Liver (tissue), 7 donors: ENCODE measurements at regions not wholly inside any gene's neighbourhood (a gene's known extent, or its start where the extent isn't known, plus 50 kb on each side); places are given as distances from the start of the nearest gene placed in this dataset.

Experiments used
- DNase-seq: peaks from one replicate; pipeline ENCODE4 v3.0.0-alpha.2; 2017; ENCODE audit warnings: low spot score
- H3K27ac ChIP-seq, 2 donors: one replicate each; pipeline ENCODE4 v1.7.0; 2013; ENCODE audit warnings: inconsistent platforms in 2 of 2, low read length in 2 of 2, control low read depth in 1 of 2, low read depth in 1 of 2, mild to moderate bottlenecking in 1 of 2
- H3K27me3 ChIP-seq, 4 donors: one replicate each; pipeline versions ENCODE4 v1.6.1 to v1.7.0; 2013; ENCODE audit warnings: low read length in 3 of 4, inconsistent platforms in 1 of 4, mild to moderate bottlenecking in 1 of 4, moderate library complexity in 1 of 4; ENCODE audit not compliant: control insufficient read depth in 4 of 4, insufficient read depth in 4 of 4
- H3K36me3 ChIP-seq, 4 donors: one replicate each; pipeline versions ENCODE4 v1.6.1 to v1.7.0; 2013; ENCODE audit warnings: low read length in 3 of 4, mild to moderate bottlenecking in 3 of 4, low read depth in 1 of 4, moderate library complexity in 1 of 4; ENCODE audit not compliant: control insufficient read depth in 4 of 4, insufficient read depth in 3 of 4
- H3K4me1 ChIP-seq, 4 donors: one replicate each; pipeline versions ENCODE4 v1.6.1 to v1.7.0; 2013; ENCODE audit warnings: low read length in 3 of 4, mild to moderate bottlenecking in 3 of 4, moderate library complexity in 1 of 4; ENCODE audit not compliant: control insufficient read depth in 4 of 4, insufficient read depth in 4 of 4
- H3K4me3 ChIP-seq, 3 donors: one replicate each; pipeline versions ENCODE4 v1.6.1 to v1.7.0; 2013; ENCODE audit warnings: low read length in 3 of 3, control low read depth in 1 of 3, low read depth in 1 of 3, mild to moderate bottlenecking in 1 of 3
- H3K9ac ChIP-seq, 2 donors: one replicate each; pipeline ENCODE4 v1.7.0; 2013; ENCODE audit warnings: low read length in 2 of 2, mild to moderate bottlenecking in 2 of 2, moderate library complexity in 2 of 2, control low read depth in 1 of 2, low read depth in 1 of 2
- H3K9me3 ChIP-seq, 4 donors: one replicate each; pipeline versions ENCODE4 v1.6.1 to v1.7.0; 2013; ENCODE audit warnings: low read length in 3 of 4; ENCODE audit not compliant: control insufficient read depth in 4 of 4
- ATF3 ChIP-seq: IDR thresholded peaks from 2 replicates; pipeline ENCODE4 v1.6.1; 2016; ENCODE audit warnings: antibody characterized with exemption
- CTCF ChIP-seq: fragments of 150-350 bp; IDR thresholded peaks from 2 replicates; pipeline ENCODE4 v1.5.1; 2017; ENCODE audit warnings: improper control_type of control experiment, low read depth, low read length; ENCODE audit not compliant: missing input control
- EGR1 ChIP-seq, 2 donors: IDR thresholded peaks; 2 replicates each; pipeline ENCODE4 v1.6.1; 2016 to 2018; ENCODE audit warnings: antibody characterized with exemption in 2 of 2, low read depth in 2 of 2
- FOXA1 ChIP-seq: IDR thresholded peaks from 2 replicates; pipeline ENCODE4 v1.6.1; 2016; ENCODE audit warnings: antibody characterized with exemption
- FOXA2 ChIP-seq: IDR thresholded peaks from 2 replicates; pipeline ENCODE4 v1.6.1; 2016; ENCODE audit warnings: antibody characterized with exemption
- GABPA ChIP-seq, 2 donors: IDR thresholded peaks in 1 of 2; conservative IDR thresholded peaks in 1 of 2; 2 replicates each; pipeline ENCODE4 v1.6.1; 2016; ENCODE audit warnings: antibody characterized with exemption in 2 of 2, mild to moderate bottlenecking in 1 of 2, moderate library complexity in 1 of 2
- HNF4A ChIP-seq, 2 donors: conservative IDR thresholded peaks; 2 replicates each; pipeline ENCODE4 v1.6.1; 2016; ENCODE audit warnings: antibody characterized with exemption in 2 of 2, mild to moderate bottlenecking in 2 of 2
- HNF4G ChIP-seq: IDR thresholded peaks from 2 replicates; pipeline ENCODE4 v1.6.1; 2016; ENCODE audit warnings: antibody characterized with exemption
- JUND ChIP-seq, 2 donors: IDR thresholded peaks; 2 replicates each; pipeline ENCODE4 v1.6.1; 2016; ENCODE audit warnings: antibody characterized with exemption in 2 of 2
- NR2F2 ChIP-seq: IDR thresholded peaks from 2 replicates; pipeline ENCODE4 v1.6.1; 2016; ENCODE audit warnings: antibody characterized with exemption
- RAD21 ChIP-seq, 2 donors: IDR thresholded peaks; 2 replicates each; pipeline ENCODE4 v1.6.1; 2016; ENCODE audit warnings: antibody characterized with exemption in 2 of 2, mild to moderate bottlenecking in 2 of 2
- RXRA ChIP-seq, 2 donors: IDR thresholded peaks; 2 replicates each; pipeline ENCODE4 v1.6.1; 2017 to 2018; ENCODE audit warnings: antibody characterized with exemption in 2 of 2, mild to moderate bottlenecking in 1 of 2
- SP1 ChIP-seq: IDR thresholded peaks from 2 replicates; pipeline ENCODE4 v1.6.1; 2018; ENCODE audit warnings: antibody characterized with exemption, mild to moderate bottlenecking
- YY1 ChIP-seq: IDR thresholded peaks from 2 replicates; pipeline ENCODE4 v1.6.1; 2016; ENCODE audit warnings: antibody characterized with exemption, mild to moderate bottlenecking
- ZBTB33 ChIP-seq: IDR thresholded peaks from 2 replicates; pipeline ENCODE4 v1.6.1; 2016; ENCODE audit warnings: antibody characterized with exemption
- TF ChIP-seq, protein P1 (sequence below): IDR thresholded peaks from 2 replicates; pipeline ENCODE4 v1.6.1; 2016; ENCODE audit warnings: antibody characterized with exemption, mild to moderate bottlenecking
- TF ChIP-seq, protein P2 (sequence below): IDR thresholded peaks from 2 replicates; pipeline ENCODE4 v1.6.1; 2016; ENCODE audit warnings: antibody characterized with exemption
- donor health status: healthy.
- donor health status: healthy.
- donor health status: healthy.
- donor health status: healthy.

- TF ChIP-seq, protein P1, sequence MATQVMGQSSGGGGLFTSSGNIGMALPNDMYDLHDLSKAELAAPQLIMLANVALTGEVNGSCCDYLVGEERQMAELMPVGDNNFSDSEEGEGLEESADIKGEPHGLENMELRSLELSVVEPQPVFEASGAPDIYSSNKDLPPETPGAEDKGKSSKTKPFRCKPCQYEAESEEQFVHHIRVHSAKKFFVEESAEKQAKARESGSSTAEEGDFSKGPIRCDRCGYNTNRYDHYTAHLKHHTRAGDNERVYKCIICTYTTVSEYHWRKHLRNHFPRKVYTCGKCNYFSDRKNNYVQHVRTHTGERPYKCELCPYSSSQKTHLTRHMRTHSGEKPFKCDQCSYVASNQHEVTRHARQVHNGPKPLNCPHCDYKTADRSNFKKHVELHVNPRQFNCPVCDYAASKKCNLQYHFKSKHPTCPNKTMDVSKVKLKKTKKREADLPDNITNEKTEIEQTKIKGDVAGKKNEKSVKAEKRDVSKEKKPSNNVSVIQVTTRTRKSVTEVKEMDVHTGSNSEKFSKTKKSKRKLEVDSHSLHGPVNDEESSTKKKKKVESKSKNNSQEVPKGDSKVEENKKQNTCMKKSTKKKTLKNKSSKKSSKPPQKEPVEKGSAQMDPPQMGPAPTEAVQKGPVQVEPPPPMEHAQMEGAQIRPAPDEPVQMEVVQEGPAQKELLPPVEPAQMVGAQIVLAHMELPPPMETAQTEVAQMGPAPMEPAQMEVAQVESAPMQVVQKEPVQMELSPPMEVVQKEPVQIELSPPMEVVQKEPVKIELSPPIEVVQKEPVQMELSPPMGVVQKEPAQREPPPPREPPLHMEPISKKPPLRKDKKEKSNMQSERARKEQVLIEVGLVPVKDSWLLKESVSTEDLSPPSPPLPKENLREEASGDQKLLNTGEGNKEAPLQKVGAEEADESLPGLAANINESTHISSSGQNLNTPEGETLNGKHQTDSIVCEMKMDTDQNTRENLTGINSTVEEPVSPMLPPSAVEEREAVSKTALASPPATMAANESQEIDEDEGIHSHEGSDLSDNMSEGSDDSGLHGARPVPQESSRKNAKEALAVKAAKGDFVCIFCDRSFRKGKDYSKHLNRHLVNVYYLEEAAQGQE = no peak
- no peak for TF ChIP-seq HNF4G
- TF ChIP-seq GABPA (IDR thresholded peaks at IDR 0.05 in 1 of 2, conservative IDR thresholded peaks at IDR 0.05 in 1 of 2) = no peak
- TF ChIP-seq FOXA1 = no peak
- no peak for TF ChIP-seq RXRA (IDR thresholded peaks at IDR 0.05)
- TF ChIP-seq FOXA2 = no peak
Observed at GRCh38 chr2:200066417-200066816, 111.0 kb downstream of the MAIP1 start (continued).

DNA sequence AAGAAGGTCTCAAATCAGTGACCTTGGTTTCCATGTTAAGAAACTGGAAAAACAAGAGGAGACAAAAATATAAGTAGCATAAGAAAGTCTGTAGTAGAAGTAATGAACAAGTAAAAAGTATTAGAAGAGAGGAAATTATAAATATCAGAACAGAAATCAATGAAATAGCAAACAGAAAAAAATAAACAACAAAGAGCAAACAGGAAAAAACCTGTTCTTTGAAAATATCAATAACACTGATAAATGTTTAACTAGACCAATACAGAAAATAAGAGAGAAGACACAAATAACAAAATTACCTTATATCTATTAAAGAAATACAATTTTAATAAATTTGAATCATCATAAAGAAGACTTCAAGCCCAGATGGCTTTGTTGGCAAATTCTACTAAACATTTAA, 113.3 kb downstream of the MAIP1 start:
- Histone ChIP-seq H3K9me3 (no peaks in the 10 kb centered on the region), H3K27ac (peak overlapping the region in 1 of 2 donors; percentile 40), H3K4me1 (peaks cover 3 to 5% (median 4%) of the 10 kb centered on the region in 4 donors), H3K4me3 (no peak overlapping the region), H3K27me3 (no peaks in the 10 kb centered on the region), H3K9ac (no peak overlapping the region), H3K36me3 (no peaks in the 10 kb centered on the region)
- DNase-seq = no peak
- TF ChIP-seq HNF4A (conservative IDR thresholded peaks at IDR 0.05) = peak in 1 of 2 donors; percentile 4
- no peak for TF ChIP-seq NR2F2
- TF ChIP-seq HNF4G = no peak
- TF ChIP-seq CTCF = no peak
- no peak for TF ChIP-seq RXRA (IDR thresholded peaks at IDR 0.05)
- TF ChIP-seq SP1 = peak; percentile 11
- TF ChIP-seq JUND (IDR thresholded peaks at IDR 0.05) = no peak
- TF ChIP-seq FOXA1 = no peak
- no peak for TF ChIP-seq GABPA (IDR thresholded peaks at IDR 0.05 in 1 of 2, conservative IDR thresholded peaks at IDR 0.05 in 1 of 2)
- TF ChIP-seq ATF3 = no peak
- TF ChIP-seq ZBTB33 = no peak
- no peak for TF ChIP-seq EGR1 (IDR thresholded peaks at IDR 0.05; ENCODE audit: low read depth in 2 of 2)
- no peak for TF ChIP-seq FOXA2
- TF ChIP-seq RAD21 (IDR thresholded peaks at IDR 0.05) = no peak
- TF ChIP-seq YY1 = no peak
- TF ChIP-seq, protein P2, sequence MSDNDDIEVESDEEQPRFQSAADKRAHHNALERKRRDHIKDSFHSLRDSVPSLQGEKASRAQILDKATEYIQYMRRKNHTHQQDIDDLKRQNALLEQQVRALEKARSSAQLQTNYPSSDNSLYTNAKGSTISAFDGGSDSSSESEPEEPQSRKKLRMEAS = no peak
